GM23338 (cell line): ENCODE measurements at regions not wholly inside any gene's neighbourhood (a gene's known extent, or its start where the extent isn't known, plus 50 kb on each side); places are given as distances from the start of the nearest gene placed in this dataset.

Experiments used
- EZH2phosphoT487 ChIP-seq: fragments of 200-600 bp; sonication (generic); IDR thresholded peaks from one replicate; pipeline ENCODE4 v1.8.1; 2018; ENCODE audit warnings: antibody characterized with exemption; ENCODE audit not compliant: unreplicated experiment
- POLR2AphosphoS5 ChIP-seq: IDR thresholded peaks from 2 replicates; pipeline ENCODE4 v1.6.1; 2016; ENCODE audit warnings: antibody characterized with exemption, low read depth
- ZNF114 ChIP-seq: fragments of 250-450 bp; sonication (Bioruptor Pico); IDR thresholded peaks from 2 replicates; pipeline ENCODE4 v1.5.0; 2020; ENCODE audit warnings: mild to moderate bottlenecking, moderate library complexity

- no peak for TF ChIP-seq ZNF114 (CRISPR knock-in tag)
- TF ChIP-seq POLR2AphosphoS5 = no peak
- TF ChIP-seq EZH2phosphoT487 = no peak
Observed at GRCh38 chr4:18611026-18611425, 589.5 kb upstream of the LCORL start.
